ENCODE measurements at regions not wholly inside any gene's neighbourhood (a gene's known extent, or its start where the extent isn't known, plus 50 kb on each side); places are given as distances from the start of the nearest gene placed in this dataset.

- no peak for TF ChIP-seq CTCF (conservative IDR thresholded peaks at IDR 0.05)
- no peak for TF ChIP-seq EZH2 (IDR thresholded peaks at IDR 0.05; ENCODE audit: low read depth)
Observed at GRCh38 chr1:218112862-218113261, 172.2 kb upstream of the RRP15 start.

Measured in PC-9 (cell line).